ENCODE measurements at regions not wholly inside any gene's neighbourhood (a gene's known extent, or its start where the extent isn't known, plus 50 kb on each side); places are given as distances from the start of the nearest gene placed in this dataset.

DNA sequence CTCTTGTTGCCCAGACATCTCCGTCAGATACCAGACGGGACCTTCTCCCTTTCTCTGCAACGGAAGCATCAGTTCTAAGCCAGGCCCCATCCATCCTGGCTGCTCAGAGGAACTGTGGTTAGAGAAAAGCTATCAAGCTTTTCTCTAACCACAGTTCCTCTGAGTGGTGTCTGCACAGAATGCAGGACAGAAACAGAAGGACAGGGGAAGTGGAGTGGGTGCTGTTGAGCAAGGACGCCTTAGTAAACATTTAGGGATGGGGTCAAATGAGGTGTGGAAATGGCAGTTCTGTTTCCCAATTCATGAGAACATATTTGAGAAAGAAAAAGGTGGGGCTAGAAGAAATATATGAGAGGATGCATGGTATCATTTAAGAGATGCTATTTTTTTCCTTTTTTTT lies 283.8 kb downstream of the CRLF2 start:
- TF ChIP-seq, protein P1, sequence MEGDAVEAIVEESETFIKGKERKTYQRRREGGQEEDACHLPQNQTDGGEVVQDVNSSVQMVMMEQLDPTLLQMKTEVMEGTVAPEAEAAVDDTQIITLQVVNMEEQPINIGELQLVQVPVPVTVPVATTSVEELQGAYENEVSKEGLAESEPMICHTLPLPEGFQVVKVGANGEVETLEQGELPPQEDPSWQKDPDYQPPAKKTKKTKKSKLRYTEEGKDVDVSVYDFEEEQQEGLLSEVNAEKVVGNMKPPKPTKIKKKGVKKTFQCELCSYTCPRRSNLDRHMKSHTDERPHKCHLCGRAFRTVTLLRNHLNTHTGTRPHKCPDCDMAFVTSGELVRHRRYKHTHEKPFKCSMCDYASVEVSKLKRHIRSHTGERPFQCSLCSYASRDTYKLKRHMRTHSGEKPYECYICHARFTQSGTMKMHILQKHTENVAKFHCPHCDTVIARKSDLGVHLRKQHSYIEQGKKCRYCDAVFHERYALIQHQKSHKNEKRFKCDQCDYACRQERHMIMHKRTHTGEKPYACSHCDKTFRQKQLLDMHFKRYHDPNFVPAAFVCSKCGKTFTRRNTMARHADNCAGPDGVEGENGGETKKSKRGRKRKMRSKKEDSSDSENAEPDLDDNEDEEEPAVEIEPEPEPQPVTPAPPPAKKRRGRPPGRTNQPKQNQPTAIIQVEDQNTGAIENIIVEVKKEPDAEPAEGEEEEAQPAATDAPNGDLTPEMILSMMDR (IDR thresholded peaks at IDR 0.05; ENCODE audit: low read depth, low read length, poor library complexity, severe bottlenecking) = no peak
- TF ChIP-seq EZH2phosphoT487 (IDR thresholded peaks at IDR 0.05; ENCODE audit: borderline replicate concordance, low read length) = no peak

All from DOHH2 (cell line).